ENCODE measurements at regions not wholly inside any gene's neighbourhood (a gene's known extent, or its start where the extent isn't known, plus 50 kb on each side); places are given as distances from the start of the nearest gene placed in this dataset.

GRCh38 chr4:14259936-14260335 lies 632.4 kb upstream of the BOD1L1 start:
- H3K18ac ChIP-seq (ENCODE audit: insufficient read length, low read depth, low read length), result no peak overlapping the region
- no CpG with 5 or more reads among the region's 4 CpGs for WGBS (ENCODE audit: extremely low coverage, insufficient read length, low lambda C conversion rate)
- Mint-ChIP-seq H3K27ac (no peak overlapping the region; a peak in 1 of 7 replicates), H3K36me3 (ENCODE audit: insufficient read depth in 1 of 3, low read depth in 3 of 3) (no peaks in the 10 kb centered on the region; a peak in 1 of 7 replicates), H3K9me3 (no peaks in the 10 kb centered on the region), H3K4me1 (peaks cover 2 to 7% of the 10 kb centered on the region in 2 experiments; a peak in 3 of 4 replicates), H3K4me3 (no peak overlapping the region), H3K27me3 (ENCODE audit: low read depth) (no peaks in the 10 kb centered on the region)
- DNase-seq, result no peak
- no peaks in the 10 kb centered on the region for H3K9me3 ChIP-seq (ENCODE audit: control insufficient read depth, low read depth, low read length)
- H4K91ac ChIP-seq (ENCODE audit: insufficient read length, low read depth, low read length), result no peak overlapping the region
- no peaks in the 10 kb centered on the region for H4K20me1 ChIP-seq (ENCODE audit: control insufficient read depth, insufficient read depth, insufficient read length)
- no peaks in the 10 kb centered on the region for H3K23me2 ChIP-seq (ENCODE audit: insufficient read length, low read depth, low read length, poor library complexity, severe bottlenecking)
- no peak overlapping the region for H2AFZ ChIP-seq (ENCODE audit: low read length)
- H3K79me1 ChIP-seq (ENCODE audit: insufficient read depth, low read depth, low read length, poor library complexity, severe bottlenecking), result no peaks in the 10 kb centered on the region
- no peak overlapping the region for H2BK5ac ChIP-seq (ENCODE audit: insufficient read length, low read length)
- no peak overlapping the region for H3T11ph ChIP-seq (ENCODE audit: low read length)
- no peaks in the 10 kb centered on the region for H3K27me3 ChIP-seq (ENCODE audit: insufficient read depth, low read length)
- no peak overlapping the region for H3K23ac ChIP-seq (ENCODE audit: insufficient read length, low read depth, low read length)
- H2BK120ac ChIP-seq (ENCODE audit: low read depth, low read length, poor library complexity, severe bottlenecking), result no peak overlapping the region
- no peak for TF ChIP-seq CTCF (conservative IDR thresholded peaks at IDR 0.05)
- no peak overlapping the region for H3K56ac ChIP-seq (ENCODE audit: insufficient read length, low read depth, low read length)
- H2BK15ac ChIP-seq (ENCODE audit: low read depth, low read length), result no peak overlapping the region
- H3K27ac ChIP-seq (ENCODE audit: insufficient read length, low read depth, low read length), result no peak overlapping the region
- H3K14ac ChIP-seq (ENCODE audit: insufficient read depth, low read length), result no peak overlapping the region
- no peak overlapping the region for H2AK5ac ChIP-seq (ENCODE audit: insufficient read length, low read length)
- no peak overlapping the region for H3K9ac ChIP-seq (ENCODE audit: extremely low read depth, insufficient read length, low read length)
- H4K8ac ChIP-seq (replicated peaks; ENCODE audit: insufficient read length, low read depth, low read length), result no peak overlapping the region
- no peak overlapping the region for H4K5ac ChIP-seq (ENCODE audit: insufficient read length, low read depth, low read length)
- H3K4ac ChIP-seq (ENCODE audit: low read depth, low read length), result no peak overlapping the region
- no peak overlapping the region for H2BK20ac ChIP-seq (ENCODE audit: low read depth, low read length, poor library complexity, severe bottlenecking)
- no peak overlapping the region for H3K4me2 ChIP-seq (ENCODE audit: insufficient read depth, insufficient read length, low read length)
- H2BK12ac ChIP-seq (ENCODE audit: insufficient read length, low read depth, low read length), result no peak overlapping the region
- no peaks in the 10 kb centered on the region for H3K4me1 ChIP-seq (ENCODE audit: insufficient read depth, low read length)
- H3K79me2 ChIP-seq (ENCODE audit: insufficient read depth, low read length), result no peaks in the 10 kb centered on the region

Data from H9 (cell line).